Body of pancreas (tissue), 4 donors: ENCODE measurements at regions not wholly inside any gene's neighbourhood (a gene's known extent, or its start where the extent isn't known, plus 50 kb on each side); places are given as distances from the start of the nearest gene placed in this dataset.
"Not testable (repeated sequence)": the region's sequence is repeated elsewhere in the genome, so short reads cannot be mapped to it uniquely, and the experiment has no call there.

Source experiments
- POLR2A ChIP-seq, 3 donors: fragments of 450-650 bp; IDR thresholded peaks; one replicate each; pipeline ENCODE4 v1.6.1; 2016; ENCODE audit warnings: antibody characterized with exemption in 3 of 3, mild to moderate bottlenecking in 2 of 3
- TF ChIP-seq, protein P1 (sequence below), 7 experiments: fragments of 450-650 bp in 4 of 7; fragments of 200-600 bp in 3 of 7; sonication (generic) in 3 of 7; IDR thresholded peaks; one replicate each; pipeline ENCODE4 v1.5.1; 2016 to 2019; ENCODE audit warnings: antibody characterized with exemption in 7 of 7

GRCh38 chrY:18606251-18606650 lies 59.7 kb downstream of the HSFY1 start:
- TF ChIP-seq, protein P1, sequence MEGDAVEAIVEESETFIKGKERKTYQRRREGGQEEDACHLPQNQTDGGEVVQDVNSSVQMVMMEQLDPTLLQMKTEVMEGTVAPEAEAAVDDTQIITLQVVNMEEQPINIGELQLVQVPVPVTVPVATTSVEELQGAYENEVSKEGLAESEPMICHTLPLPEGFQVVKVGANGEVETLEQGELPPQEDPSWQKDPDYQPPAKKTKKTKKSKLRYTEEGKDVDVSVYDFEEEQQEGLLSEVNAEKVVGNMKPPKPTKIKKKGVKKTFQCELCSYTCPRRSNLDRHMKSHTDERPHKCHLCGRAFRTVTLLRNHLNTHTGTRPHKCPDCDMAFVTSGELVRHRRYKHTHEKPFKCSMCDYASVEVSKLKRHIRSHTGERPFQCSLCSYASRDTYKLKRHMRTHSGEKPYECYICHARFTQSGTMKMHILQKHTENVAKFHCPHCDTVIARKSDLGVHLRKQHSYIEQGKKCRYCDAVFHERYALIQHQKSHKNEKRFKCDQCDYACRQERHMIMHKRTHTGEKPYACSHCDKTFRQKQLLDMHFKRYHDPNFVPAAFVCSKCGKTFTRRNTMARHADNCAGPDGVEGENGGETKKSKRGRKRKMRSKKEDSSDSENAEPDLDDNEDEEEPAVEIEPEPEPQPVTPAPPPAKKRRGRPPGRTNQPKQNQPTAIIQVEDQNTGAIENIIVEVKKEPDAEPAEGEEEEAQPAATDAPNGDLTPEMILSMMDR (IDR thresholded peaks at IDR 0.05): not testable (repeated sequence)
- TF ChIP-seq POLR2A (IDR thresholded peaks at IDR 0.05): not testable (repeated sequence)
